Type B pancreatic cell (in vitro differentiated cells): ENCODE measurements at regions not wholly inside any gene's neighbourhood (a gene's known extent, or its start where the extent isn't known, plus 50 kb on each side); places are given as distances from the start of the nearest gene placed in this dataset.

Source experiments
- DNase-seq: peaks from one replicate; pipeline ENCODE4 v3.0.0; 2021; ENCODE audit warnings: mixed read lengths; ENCODE audit not compliant: unreplicated experiment; ENCODE audit errors: extremely low spot score
- H3K27ac Mint-ChIP-seq: 2 replicates; pipeline ENCODE4 v1.8.0; 2021; ENCODE audit warnings: mild to moderate bottlenecking, mixed read lengths
- H3K27me3 Mint-ChIP-seq: 2 replicates; pipeline ENCODE4 v1.8.0; 2021; ENCODE audit warnings: mixed read lengths
- H3K36me3 Mint-ChIP-seq: 2 replicates; pipeline ENCODE4 v1.8.0; 2021; ENCODE audit warnings: mixed read lengths
- H3K4me1 Mint-ChIP-seq: one replicate; pipeline ENCODE4 v1.8.0; 2021; ENCODE audit warnings: mixed read lengths; ENCODE audit not compliant: unreplicated experiment
- H3K4me3 Mint-ChIP-seq: 2 replicates; pipeline ENCODE4 v1.8.0; 2021; ENCODE audit warnings: mild to moderate bottlenecking, mixed read lengths
- H3K9me3 Mint-ChIP-seq: 2 replicates; pipeline ENCODE4 v1.8.0; 2021; ENCODE audit warnings: mixed read lengths
- CTCF ChIP-seq: fragments of 200-600 bp; sonication (generic); conservative IDR thresholded peaks from 2 replicates; pipeline ENCODE4 v1.5.0; 2021; ENCODE audit warnings: antibody characterized with exemption, mild to moderate bottlenecking

DNA sequence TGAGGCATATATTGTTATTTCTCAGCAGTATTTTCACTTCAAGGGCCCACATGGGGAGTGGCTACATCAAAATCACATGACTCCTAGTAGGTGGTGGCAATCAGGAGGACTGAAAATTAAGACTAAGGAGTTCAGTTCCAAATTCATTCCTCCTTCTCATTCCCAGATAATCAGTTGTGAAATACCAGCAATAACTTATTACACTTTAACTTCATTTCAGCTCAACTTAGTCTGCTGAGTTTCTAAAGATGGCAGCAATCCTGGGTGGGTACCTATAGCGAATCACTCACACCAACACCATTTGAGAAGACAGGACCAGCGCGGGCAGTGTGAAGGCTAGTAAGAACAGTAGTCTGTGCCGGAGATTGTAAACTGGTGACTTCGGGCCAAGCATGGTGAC, 63.9 kb upstream of the SLC10A2 start:
- Mint-ChIP-seq H3K27me3 (peaks cover 3% of the 10 kb centered on the region), H3K36me3 (no peaks in the 10 kb centered on the region), H3K4me3 (no peak overlapping the region), H3K9me3 (no peaks in the 10 kb centered on the region), H3K27ac (no peak overlapping the region), H3K4me1 (peaks cover 5% of the 10 kb centered on the region)
- no peak for TF ChIP-seq CTCF
- DNase-seq, result no peak
